Keratinocyte (primary cell): ENCODE measurements at regions not wholly inside any gene's neighbourhood (a gene's known extent, or its start where the extent isn't known, plus 50 kb on each side); places are given as distances from the start of the nearest gene placed in this dataset.

Source experiments
- EZH2 ChIP-seq: IDR thresholded peaks from one replicate; pipeline ENCODE4 v1.6.1; 2012; ENCODE audit warnings: inconsistent platforms, mild to moderate bottlenecking, low read length, moderate library complexity
- TF ChIP-seq, protein P1 (sequence below), 3 experiments: IDR thresholded peaks in 1 of 3; conservative IDR thresholded peaks in 1 of 3; optimal IDR thresholded peaks in 1 of 3; 2 replicates in 2 of 3; 3 replicates in 1 of 3; pipeline versions ENCODE3 to v1.5.1; 2011; ENCODE audit warnings: low read length in 3 of 3, mild to moderate bottlenecking in 3 of 3, moderate library complexity in 2 of 3, control low read depth in 1 of 3, inconsistent platforms in 1 of 3; ENCODE audit not compliant: insufficient read depth in 2 of 3; ENCODE audit errors: extremely low read depth in 1 of 3

DNA sequence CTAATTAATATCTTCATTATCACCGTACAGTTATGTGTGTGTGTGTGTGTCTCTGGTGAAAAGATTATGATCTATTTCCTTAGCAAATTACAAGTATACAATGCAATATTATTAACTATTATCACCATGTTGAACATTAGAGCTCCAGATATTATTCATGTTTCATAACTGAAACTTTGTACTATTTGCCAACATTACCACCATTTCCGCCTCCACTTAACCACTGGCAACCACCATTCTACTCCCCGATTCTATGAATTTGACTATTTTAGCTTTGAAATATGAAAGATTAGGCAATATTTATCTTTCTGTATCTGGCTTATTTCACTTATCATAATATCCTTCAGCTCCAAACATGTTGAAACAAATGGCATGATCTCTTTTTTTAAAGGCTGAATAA is 717.9 kb downstream of the ARAP2 start:
- TF ChIP-seq, protein P1, sequence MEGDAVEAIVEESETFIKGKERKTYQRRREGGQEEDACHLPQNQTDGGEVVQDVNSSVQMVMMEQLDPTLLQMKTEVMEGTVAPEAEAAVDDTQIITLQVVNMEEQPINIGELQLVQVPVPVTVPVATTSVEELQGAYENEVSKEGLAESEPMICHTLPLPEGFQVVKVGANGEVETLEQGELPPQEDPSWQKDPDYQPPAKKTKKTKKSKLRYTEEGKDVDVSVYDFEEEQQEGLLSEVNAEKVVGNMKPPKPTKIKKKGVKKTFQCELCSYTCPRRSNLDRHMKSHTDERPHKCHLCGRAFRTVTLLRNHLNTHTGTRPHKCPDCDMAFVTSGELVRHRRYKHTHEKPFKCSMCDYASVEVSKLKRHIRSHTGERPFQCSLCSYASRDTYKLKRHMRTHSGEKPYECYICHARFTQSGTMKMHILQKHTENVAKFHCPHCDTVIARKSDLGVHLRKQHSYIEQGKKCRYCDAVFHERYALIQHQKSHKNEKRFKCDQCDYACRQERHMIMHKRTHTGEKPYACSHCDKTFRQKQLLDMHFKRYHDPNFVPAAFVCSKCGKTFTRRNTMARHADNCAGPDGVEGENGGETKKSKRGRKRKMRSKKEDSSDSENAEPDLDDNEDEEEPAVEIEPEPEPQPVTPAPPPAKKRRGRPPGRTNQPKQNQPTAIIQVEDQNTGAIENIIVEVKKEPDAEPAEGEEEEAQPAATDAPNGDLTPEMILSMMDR (optimal IDR thresholded peaks at IDR 0.05 in 1 of 3, IDR thresholded peaks at IDR 0.05 in 1 of 3, conservative IDR thresholded peaks at IDR 0.05 in 1 of 3; ENCODE audit: extremely low read depth in 1 of 3, insufficient read depth in 2 of 3, low read length in 3 of 3): no peak
- no peak for TF ChIP-seq EZH2
